Bone marrow (tissue), 2 donors: ENCODE measurements at regions not wholly inside any gene's neighbourhood (a gene's known extent, or its start where the extent isn't known, plus 50 kb on each side); places are given as distances from the start of the nearest gene placed in this dataset.
A peak's percentile ranks its signal among the peaks of the same experiment; 100 is the strongest.

Experiments used
- DNase-seq, 2 donors: peaks; one replicate each; lab custom pipeline; 2025; lab: John Stamatoyannopoulos, UW

- no peak for DNase-seq
Measured at GRCh38 chr14:58947814-58948445, 240.5 kb upstream of the DAAM1 start.

DNA sequence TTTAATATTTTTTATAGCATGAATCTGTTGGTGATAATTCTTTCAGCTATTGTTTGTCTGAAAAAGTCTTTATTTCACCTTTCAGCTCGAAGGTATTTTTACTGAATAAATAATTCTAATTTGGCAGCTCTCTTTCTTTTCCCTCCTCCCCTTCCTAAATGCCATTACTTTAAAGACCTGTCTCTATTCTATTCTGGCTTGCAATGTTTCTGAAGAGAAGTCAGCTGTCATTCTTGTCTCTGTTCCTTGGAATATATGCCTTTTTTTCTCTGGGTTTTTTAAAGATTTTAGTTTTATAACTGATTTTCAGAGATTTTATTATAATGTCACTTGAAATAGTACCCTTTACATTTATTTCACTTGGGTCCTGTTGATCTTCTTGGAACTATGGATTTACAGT lies 237.9 kb upstream of the DAAM1 start:
- DNase-seq, result no peak

GRCh38 chr14:58951143-58951542 lies 237.3 kb upstream of the DAAM1 start:
- DNase-seq, result no peak

- DNase-seq, result no peak
Measured at GRCh38 chr14:58954052-58954451, 234.4 kb upstream of the DAAM1 start.

- no peak for DNase-seq
Measured at GRCh38 chr14:58954901-58955861, 233.3 kb upstream of the DAAM1 start.

GRCh38 chr14:58961045-58961731 lies 227.3 kb upstream of the DAAM1 start:
- DNase-seq, result no peak

DNA sequence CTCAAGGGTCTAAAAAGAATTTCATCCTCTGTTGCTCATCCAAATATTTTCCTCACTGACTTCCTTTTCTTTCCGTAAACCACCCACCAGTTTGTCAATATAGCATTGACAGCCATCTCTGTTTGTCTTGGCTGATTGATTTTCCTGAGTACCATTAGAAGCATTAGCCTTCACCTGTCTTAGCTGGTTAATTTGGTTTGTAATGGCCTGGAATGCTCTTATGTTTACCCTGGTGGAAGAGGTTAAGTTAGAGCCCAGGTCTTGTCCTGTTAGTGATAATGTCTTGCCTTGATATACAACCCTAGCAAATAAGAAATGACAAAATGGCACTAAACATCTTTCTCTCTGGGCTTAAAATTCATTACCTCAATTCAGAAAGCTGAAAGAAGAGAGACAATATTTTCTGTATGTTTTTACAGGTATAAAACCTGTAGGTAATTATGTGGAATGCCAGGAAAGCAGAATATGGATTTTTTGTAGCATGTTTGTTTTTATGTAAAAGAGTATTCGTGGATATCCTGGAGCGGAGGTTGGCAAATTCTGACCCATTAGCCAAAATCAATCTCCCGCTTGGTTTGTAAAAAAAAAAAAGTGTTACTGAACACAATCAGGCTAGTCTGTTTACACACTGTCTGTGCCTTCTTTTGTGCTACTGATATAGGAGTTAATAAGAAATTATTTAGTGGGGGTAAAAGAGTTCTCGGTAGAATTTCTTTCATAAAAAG lies 224.4 kb upstream of the DAAM1 start:
- no peak for DNase-seq

GRCh38 chr14:58964598-58964928 lies 223.9 kb upstream of the DAAM1 start:
- DNase-seq, result no peak

DNA sequence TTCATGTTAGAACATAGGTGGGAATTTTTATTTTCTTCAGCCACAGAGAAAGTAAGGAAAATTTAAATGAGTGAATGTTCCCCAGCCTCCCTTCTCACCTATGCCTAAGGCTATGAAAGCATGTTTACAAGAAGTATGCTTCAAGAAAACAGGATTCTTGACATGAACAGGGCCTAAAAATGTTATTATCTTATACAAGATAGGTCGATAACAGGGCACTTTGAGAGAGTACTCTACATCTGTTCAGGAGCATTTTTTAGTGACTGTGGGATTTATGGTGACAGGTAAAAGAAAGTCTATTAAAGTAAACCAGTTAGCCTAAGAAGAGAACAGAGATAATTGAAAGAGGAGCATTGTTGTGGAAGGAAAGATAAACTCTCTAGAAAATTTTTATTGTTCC lies 222.9 kb upstream of the DAAM1 start:
- no peak for DNase-seq

DNA sequence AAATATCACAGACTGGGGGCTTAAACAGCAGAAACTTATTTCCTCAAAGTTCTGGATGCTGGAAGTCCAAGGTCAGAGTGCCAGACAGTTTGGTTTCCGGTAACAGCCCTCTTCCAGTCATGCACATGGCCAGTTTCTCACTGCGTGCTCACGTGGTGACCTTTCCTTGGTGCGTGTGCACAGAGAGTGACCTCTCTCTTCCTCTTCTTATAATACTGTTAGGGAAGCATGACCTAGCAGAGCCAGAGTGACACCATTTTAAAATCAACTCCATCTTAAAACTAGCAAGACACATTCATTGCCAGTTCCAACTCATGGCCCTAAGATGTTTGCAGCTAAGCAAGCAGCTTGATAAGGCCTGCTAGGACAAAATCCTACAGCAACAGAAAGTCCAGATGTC lies 221.5 kb upstream of the DAAM1 start:
- DNase-seq, result no peak

GRCh38 chr14:58969951-58970751 lies 218.3 kb upstream of the DAAM1 start:
- no peak for DNase-seq

DNA sequence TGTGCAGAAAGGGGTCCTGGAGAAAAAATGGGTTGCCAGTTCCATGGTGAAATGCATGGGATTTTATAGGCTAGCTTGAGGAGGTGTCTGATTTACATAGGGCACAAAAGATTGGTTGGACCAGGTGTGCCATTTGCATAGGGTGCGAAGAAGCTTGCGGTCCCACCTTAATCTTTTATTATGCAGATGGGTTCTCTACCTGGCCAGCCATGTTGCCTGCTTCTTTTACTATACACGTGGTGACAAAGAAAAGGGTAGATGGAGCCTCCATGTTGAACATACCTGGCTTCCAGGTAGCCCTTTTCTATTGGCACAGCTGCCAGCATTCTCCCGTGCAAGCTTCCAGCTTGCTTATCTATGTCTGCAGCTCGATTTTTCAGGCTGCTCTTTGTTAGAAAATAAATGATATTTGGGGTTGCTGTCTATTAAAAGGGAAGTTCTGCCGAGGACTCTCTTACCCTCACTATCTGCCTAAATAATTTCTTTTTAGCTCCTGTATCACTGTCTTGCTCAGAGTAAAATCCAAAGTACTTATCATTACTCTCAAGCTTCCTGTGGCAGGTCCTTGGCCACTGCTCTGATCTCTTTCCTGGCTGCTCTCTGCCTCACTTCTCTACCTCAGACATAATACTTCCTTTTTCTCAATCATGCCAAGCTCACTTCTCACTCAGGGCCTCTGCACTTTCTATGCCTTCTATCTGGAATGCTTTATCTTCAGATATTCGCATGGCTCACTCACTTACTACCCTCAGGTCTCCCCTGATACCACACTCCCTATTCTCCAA lies 216.0 kb upstream of the DAAM1 start:
- peak in 1 of 2 donors; percentile 45 for DNase-seq

- DNase-seq, result no peak
Measured at GRCh38 chr14:58977366-58977765, 211.1 kb upstream of the DAAM1 start.

GRCh38 chr14:58978343-58978742 lies 210.1 kb upstream of the DAAM1 start:
- no peak for DNase-seq

DNA sequence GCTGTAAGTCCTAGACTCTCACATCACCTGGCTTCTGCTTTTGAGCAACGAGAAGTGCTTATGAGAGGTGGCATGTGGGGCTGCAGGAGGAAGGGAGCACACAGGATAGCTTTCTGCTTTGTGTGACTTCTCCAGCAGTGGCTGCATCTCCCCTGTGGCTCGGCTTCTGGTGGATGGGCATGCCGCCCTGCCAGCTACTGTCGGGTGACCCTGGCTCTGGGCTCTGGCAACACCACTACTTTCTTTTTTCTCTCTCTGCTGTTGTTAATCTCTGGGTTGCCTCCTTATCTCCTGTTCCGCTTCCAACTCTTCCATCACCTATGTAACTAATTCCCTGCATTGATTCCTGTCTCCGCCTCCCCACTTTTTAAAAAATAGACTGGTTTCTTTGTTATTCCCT lies 209.1 kb upstream of the DAAM1 start:
- DNase-seq, result no peak

- no peak for DNase-seq
Measured at GRCh38 chr14:58981840-58982239, 206.6 kb upstream of the DAAM1 start.

GRCh38 chr14:58985786-58986185 lies 202.7 kb upstream of the DAAM1 start:
- no peak for DNase-seq

DNA sequence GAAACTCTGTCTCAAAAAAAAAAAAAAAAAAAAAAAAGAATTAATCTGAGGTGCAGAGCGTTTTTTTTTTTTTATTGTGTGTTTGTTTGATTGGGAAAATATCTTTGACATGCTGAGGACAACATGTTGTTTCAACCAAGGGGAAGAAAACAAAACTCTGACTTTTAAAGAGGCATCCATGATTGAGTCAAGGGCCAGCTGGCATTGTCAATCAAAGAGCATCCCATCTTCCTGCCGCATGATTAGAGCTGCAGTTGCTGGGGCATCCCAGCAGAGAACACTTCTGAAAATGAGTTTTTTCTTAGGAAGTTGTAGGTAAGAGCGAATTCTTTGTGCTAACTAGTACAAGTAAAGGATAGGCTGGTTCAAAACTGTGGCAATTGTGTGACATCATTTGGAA lies 200.9 kb upstream of the DAAM1 start:
- no peak for DNase-seq

- DNase-seq, result no peak
Measured at GRCh38 chr14:58992935-58993334, 195.5 kb upstream of the DAAM1 start.

- DNase-seq, result no peak
Measured at GRCh38 chr14:58994130-58994529, 194.3 kb upstream of the DAAM1 start.

DNA sequence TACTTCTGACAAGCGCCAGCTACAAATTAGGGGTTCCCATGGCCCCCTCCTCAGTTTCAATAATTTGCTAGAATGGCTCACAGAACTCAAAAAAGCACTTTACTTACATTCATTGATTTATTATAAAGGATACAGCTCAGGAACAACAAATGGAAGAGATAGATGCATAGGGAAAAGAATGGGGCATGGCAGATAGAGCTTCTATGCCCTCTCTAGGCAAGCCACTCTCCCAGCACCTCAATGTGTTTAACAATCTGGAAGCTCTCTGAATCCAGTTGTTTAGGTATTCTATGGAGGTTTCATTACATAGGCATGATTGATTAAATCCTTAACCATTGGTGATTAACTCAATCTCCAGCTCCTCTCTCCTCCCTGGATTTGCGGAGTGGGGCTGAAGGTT lies 184.5 kb upstream of the DAAM1 start:
- DNase-seq, result no peak
